Naive thymus-derived CD8-positive, alpha-beta T cell (primary cell): ENCODE measurements at regions not wholly inside any gene's neighbourhood (a gene's known extent, or its start where the extent isn't known, plus 50 kb on each side); places are given as distances from the start of the nearest gene placed in this dataset.

Experiments
- ATAC-seq, 2 donors: fragments of 150-1000 bp; cut with Tn5 transposase in 1 of 2; sonication (Bioruptor Pico), chemical (Tn5 transposase) in 1 of 2; 1 replicate in 1 of 2; 2 replicates in 1 of 2; pipeline ENCODE4 v1.10.0; 2021; ENCODE audit warnings: mild to moderate bottlenecking in 2 of 2, moderate library complexity in 2 of 2
- POLR2A ChIA-PET: fragments of 350-600 bp; sonication (Branson Sonifier 250); formaldehyde crosslinking; loops from one replicate; lab custom pipeline; 2021; ENCODE audit warnings: antibody characterized with exemption; lab: Charles Lee
- DNase-seq, 10 donors: peaks; one replicate each; pipeline versions ENCODE4 v3.0.0 to v3.0.0-alpha.2; 2020 to 2022
- H3K27ac Mint-ChIP-seq, 10 donors: one replicate each; pipeline ENCODE4 v1.8.0; 2020 to 2022; ENCODE audit warnings: mild to moderate bottlenecking in 10 of 10, mixed read lengths in 10 of 10, moderate library complexity in 4 of 10, inconsistent platforms in 1 of 10
- H3K27me3 Mint-ChIP-seq, 5 donors: one replicate each; pipeline ENCODE4 v1.8.0; 2021 to 2022; ENCODE audit warnings: mixed read lengths in 5 of 5
- H3K36me3 Mint-ChIP-seq, 3 donors: one replicate each; pipeline ENCODE4 v1.8.0; 2020 to 2022; ENCODE audit warnings: mixed read lengths in 3 of 3, mild to moderate bottlenecking in 2 of 3, inconsistent platforms in 1 of 3
- H3K4me1 Mint-ChIP-seq, 4 donors: one replicate each; pipeline ENCODE4 v1.8.0; 2021 to 2022; ENCODE audit warnings: mixed read lengths in 4 of 4
- H3K4me3 Mint-ChIP-seq, 10 donors: one replicate each; pipeline ENCODE4 v1.8.0; 2020 to 2022; ENCODE audit warnings: mild to moderate bottlenecking in 10 of 10, mixed read lengths in 10 of 10, moderate library complexity in 6 of 10, inconsistent platforms in 1 of 10
- H3K9me3 Mint-ChIP-seq, 9 donors: one replicate each; pipeline ENCODE4 v1.8.0; 2020 to 2022; ENCODE audit warnings: mixed read lengths in 9 of 9, mild to moderate bottlenecking in 3 of 9, inconsistent platforms in 1 of 9, moderate library complexity in 1 of 9

DNA sequence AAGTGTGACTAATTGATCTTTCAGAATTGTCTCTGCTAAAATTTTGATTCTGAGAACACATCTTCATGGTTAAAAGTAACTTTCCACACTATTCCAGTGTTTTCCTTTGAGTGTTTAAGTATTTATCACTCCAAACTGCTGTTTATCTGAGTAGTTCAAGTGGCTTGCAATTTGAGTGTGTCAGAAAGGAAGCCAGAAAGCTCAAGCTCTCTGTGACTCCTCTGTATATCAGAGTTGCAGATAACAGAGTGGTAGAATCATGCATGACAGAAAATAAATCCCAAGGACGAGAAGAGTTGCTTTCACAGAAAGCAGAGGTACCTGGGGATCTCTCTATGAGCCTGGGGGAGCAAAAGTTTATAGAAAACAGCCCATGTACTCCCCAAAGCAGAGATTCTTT lies 130.0 kb downstream of the CYB561 start:
- ATAC-seq (no peak), DNase-seq (no peak)
- Mint-ChIP-seq H3K27me3 (no peaks in the 10 kb centered on the region), H3K27ac (no peak overlapping the region), H3K4me1 (no peaks in the 10 kb centered on the region), H3K9me3 (peaks cover 0 to 2% (median 0%) of the 10 kb centered on the region in 9 donors), H3K4me3 (no peak overlapping the region), H3K36me3 (peaks cover 15 to 45% (median 39%) of the 10 kb centered on the region in 3 donors)
- POLR2A ChIA-PET = no interaction called here

DNA sequence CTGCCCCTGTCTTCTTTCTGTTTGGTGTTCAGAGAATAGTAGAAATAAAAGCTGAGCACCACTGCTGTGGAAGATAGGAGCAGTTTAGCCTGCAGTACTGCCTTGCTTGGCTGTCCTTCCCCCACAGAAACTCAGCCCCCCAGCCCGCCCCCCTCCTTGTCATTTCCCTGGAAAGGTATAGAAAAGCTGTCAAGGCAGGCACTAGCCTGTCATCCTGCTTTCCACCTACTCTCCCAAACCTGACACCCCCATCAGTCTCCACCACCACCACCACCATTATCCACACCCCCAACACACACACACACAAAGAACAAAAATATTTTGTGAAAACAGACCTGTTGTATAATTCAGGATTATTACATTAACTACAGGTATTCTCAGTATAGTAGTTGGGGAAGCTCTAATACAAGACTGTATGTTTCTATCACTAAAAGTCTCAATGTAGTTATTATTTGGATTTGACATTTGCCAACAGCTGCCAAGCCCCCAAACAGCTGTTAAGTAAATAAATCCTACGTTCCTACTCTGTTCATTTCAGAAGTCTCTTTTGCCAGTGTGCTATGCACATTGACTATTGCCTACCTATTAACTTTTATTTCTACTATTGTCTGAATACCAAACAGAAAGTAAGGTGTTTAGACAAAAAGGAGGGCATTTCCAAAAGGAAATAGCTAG lies 128.8 kb downstream of the CYB561 start:
- no peak for ATAC-seq
- POLR2A ChIA-PET = no interaction called here

DNA sequence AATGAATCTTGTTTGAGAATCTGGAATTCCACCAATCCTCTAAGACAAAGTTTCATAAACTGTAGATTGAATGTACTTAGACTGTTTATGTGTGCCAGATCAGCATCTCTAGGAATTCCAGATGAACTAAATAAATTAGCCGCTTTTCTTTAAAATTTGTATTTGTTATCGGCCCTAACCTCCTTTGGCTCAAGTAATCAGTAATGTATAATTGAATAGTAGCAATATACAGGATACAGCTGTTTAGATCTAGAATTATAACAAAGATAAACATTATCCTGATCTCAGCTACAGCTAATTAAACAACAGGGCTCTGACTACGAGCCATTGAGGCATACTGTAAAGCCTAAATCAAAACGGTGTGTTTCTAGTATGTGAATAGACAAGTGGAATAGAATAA lies 120.3 kb downstream of the CYB561 start:
- peaks cover 0 to 29% (median 25%) of the 10 kb centered on the region in 3 donors for H3K36me3 Mint-ChIP-seq
- H3K27me3 Mint-ChIP-seq = no peaks in the 10 kb centered on the region
- H3K4me3 Mint-ChIP-seq = no peak overlapping the region
- H3K9me3 Mint-ChIP-seq = no peaks in the 10 kb centered on the region
- no peak for DNase-seq
- ATAC-seq = no peak
- POLR2A ChIA-PET = no interaction called here
- H3K4me1 Mint-ChIP-seq = no peaks in the 10 kb centered on the region
- no peak overlapping the region for H3K27ac Mint-ChIP-seq

More for the DNA sequence above, 128.8 kb downstream of the CYB561 start:
- no peak overlapping the region for H3K27ac Mint-ChIP-seq
- no peaks in the 10 kb centered on the region for H3K4me1 Mint-ChIP-seq
- no peak overlapping the region for H3K4me3 Mint-ChIP-seq
- H3K36me3 Mint-ChIP-seq = peaks cover 15 to 57% (median 49%) of the 10 kb centered on the region in 3 donors
- no peak for DNase-seq
- no peaks in the 10 kb centered on the region for H3K9me3 Mint-ChIP-seq
- H3K27me3 Mint-ChIP-seq = no peaks in the 10 kb centered on the region

DNA sequence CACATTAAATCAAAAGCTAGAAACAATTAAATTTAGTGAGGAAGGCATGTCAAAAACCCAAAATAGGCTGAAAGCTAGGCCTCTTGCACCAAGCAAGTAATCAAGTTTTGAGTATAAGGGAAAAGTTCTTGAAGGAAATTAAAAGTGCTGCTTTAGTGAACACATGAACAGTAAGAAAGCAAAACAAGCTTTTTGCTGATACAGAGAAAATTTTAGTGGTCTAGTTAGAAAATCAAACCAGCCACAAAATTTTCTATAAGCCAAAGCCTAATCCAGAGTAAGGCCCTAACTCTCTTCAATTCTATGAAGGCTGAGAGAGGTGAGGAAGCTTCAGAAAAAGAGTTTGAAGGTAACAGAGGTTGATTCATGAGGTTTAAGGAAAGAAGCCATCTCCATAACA lies 116.2 kb downstream of the CYB561 start:
- peaks cover 5 to 30% (median 15%) of the 10 kb centered on the region in 3 donors for H3K36me3 Mint-ChIP-seq
- no peak overlapping the region for H3K27ac Mint-ChIP-seq

DNA sequence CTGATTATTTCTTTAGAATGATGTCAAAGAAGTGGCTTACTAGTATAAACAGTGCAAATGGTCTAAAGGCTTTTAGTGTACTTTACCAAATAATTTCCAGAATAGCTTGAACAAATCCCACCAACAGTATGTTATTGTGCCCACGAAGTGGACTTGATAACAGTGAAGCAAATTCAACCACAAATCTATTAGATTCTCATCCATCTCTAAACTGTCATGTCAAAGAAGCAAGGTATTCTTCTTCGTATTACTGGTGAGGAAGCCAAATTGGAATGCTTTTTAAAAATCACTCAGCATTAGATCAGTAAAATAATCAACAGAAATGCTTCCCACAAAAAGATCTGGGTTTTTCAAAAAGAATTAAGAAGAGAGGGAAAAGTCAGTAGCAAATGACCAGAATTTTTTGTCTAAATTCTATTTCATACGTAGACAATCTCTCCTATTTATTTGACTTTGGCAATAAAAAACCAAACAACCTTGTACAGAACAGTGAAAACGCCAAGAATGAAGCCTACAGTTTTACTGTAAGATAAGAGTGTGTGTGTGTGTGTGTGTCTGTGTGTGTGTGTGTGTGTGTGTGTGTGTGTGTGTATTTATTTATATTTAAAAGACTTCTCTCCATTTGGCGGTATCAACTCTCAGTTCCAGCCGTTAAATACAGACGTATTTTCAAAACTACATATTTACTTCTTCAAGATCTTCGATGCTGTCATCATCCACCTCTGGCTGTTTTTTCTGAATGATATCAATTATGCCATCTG lies 114.6 kb downstream of the CYB561 start:
- no peak for DNase-seq
- Mint-ChIP-seq H3K9me3 (no peaks in the 10 kb centered on the region), H3K27me3 (no peaks in the 10 kb centered on the region), H3K4me1 (peaks cover 0 to 1% (median 0%) of the 10 kb centered on the region in 4 donors), H3K36me3 (peaks cover 5 to 21% (median 12%) of the 10 kb centered on the region in 3 donors), H3K27ac (no peak overlapping the region), H3K4me3 (no peak overlapping the region)
- POLR2A ChIA-PET = no interaction called here
- no peak for ATAC-seq

More for the DNA sequence above, 116.2 kb downstream of the CYB561 start:
- H3K4me3 Mint-ChIP-seq = no peak overlapping the region
- DNase-seq (no peak), ATAC-seq (no peak)
- H3K9me3 Mint-ChIP-seq = no peaks in the 10 kb centered on the region
- POLR2A ChIA-PET = no interaction called here
- no peaks in the 10 kb centered on the region for H3K27me3 Mint-ChIP-seq
- peaks cover 0 to 1% (median 0%) of the 10 kb centered on the region in 4 donors for H3K4me1 Mint-ChIP-seq

DNA sequence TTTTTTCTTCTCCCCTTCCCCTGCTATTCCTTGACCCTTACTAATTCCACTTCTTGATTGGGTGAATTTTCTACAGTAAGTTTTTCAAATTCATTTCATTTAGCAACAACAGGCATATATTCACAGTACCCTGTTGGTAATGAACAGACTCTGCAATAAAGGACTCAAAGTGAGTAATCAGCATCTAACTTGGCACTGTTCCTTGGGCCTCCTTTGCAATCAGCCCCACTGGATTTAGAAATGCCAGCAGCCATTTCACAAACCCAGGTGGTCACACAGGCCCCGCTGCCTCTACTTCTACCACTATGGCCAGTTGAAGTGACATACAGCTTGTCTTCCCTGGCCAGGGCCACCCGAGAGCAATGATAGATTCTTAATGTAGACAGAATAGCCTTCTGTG lies 113.8 kb downstream of the CYB561 start:
- Mint-ChIP-seq H3K9me3 (no peaks in the 10 kb centered on the region), H3K27ac (no peak overlapping the region), H3K4me3 (no peak overlapping the region), H3K4me1 (peaks cover 0 to 1% (median 0%) of the 10 kb centered on the region in 4 donors), H3K27me3 (no peaks in the 10 kb centered on the region), H3K36me3 (peaks cover 5 to 19% (median 10%) of the 10 kb centered on the region in 3 donors)
- no peak for ATAC-seq
- no peak for DNase-seq
- POLR2A ChIA-PET = no interaction called here

DNA sequence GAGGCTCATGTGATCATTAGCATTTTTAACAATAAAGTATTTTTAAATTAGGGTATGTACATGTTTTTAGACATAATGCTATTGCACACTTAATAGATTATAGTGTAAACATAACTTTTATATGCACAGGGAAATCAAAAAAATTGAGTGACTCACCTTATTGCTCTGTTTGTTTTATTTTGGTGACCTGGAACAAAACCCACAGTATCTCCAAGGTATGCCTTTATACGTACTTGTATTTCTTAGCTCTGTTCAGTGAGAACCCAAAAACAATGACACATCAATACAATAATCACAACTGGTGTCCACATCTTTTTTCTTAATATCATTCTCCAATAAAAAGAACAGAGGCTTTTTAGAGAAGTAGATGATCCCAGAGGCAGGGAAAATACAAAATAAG lies 112.2 kb downstream of the CYB561 start:
- Mint-ChIP-seq H3K4me1 (peaks cover 0 to 3% (median 0%) of the 10 kb centered on the region in 4 donors), H3K9me3 (no peaks in the 10 kb centered on the region), H3K36me3 (peaks cover 5 to 19% (median 12%) of the 10 kb centered on the region in 3 donors), H3K4me3 (no peak overlapping the region), H3K27me3 (no peaks in the 10 kb centered on the region), H3K27ac (no peak overlapping the region)
- DNase-seq (no peak), ATAC-seq (no peak)
- POLR2A ChIA-PET = no interaction called here

DNA sequence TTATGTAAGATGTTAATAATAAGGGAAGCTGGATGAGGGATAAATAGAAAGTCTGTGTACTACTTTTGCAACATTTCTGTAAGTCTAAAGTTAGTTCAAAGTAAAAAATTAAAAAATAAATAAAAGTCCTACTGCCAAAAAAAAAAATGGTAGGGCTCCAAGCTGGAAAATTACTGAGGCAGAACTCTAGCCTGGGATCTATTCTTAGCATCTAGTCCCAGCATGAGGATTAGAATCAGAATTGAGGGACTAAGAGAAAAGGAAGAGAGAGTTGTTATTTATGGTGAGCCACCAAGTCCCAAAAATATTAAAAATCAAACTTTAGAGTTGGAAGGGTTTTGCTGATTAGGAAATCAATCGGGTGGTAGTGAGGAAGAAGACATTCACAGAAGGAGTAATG lies 110.3 kb downstream of the CYB561 start:
- Mint-ChIP-seq H3K4me3 (no peak overlapping the region), H3K27me3 (no peaks in the 10 kb centered on the region), H3K27ac (no peak overlapping the region), H3K4me1 (peaks cover 0 to 4% (median 0%) of the 10 kb centered on the region in 4 donors), H3K9me3 (no peaks in the 10 kb centered on the region), H3K36me3 (peaks cover 5 to 24% (median 18%) of the 10 kb centered on the region in 3 donors)
- no peak for ATAC-seq
- POLR2A ChIA-PET = no interaction called here
- DNase-seq = no peak

DNA sequence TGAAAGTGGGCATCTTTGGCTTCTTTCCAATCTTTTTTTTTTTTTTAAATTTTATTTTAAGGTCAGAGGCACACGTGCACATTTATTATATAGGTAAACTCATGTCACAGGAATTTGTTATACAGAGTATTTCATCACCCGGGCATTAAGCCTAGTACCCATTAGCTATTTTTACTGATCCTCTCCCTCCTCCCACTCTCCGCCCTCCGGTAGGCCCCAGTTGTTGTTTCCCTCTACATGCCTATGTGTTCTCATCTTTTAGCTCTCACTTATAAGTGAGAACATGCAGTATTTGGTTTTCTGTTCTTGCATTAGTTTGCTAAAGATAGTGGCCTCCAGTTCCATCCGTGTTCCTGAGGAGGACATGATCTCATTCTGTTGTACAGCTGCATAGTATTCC lies 108.5 kb downstream of the CYB561 start:
- DNase-seq (no peak), ATAC-seq (no peak)
- Mint-ChIP-seq H3K4me3 (no peak overlapping the region), H3K36me3 (peaks cover 0 to 28% (median 23%) of the 10 kb centered on the region in 3 donors), H3K9me3 (no peaks in the 10 kb centered on the region), H3K4me1 (peaks cover 0 to 4% (median 0%) of the 10 kb centered on the region in 4 donors), H3K27me3 (no peaks in the 10 kb centered on the region), H3K27ac (no peak overlapping the region)
- POLR2A ChIA-PET = no interaction called here

DNA sequence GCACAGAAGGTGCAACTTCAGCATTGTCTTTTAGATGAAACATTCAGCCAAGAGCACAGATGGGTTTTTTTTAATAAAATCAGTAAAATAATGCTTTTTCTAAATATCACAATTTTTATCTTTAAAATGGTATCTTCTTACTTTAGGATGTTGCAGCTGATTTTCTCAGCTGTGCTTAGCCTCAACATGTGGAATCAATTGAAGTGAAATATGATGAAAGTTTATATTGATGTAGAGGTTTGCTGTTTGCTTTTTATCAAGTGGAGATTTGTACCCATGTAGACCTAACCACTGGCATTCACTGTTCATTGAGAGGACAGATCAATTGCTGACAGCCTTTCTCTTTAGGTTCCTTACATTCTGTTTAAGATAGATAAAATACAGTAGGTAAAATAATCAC lies 107.8 kb downstream of the CYB561 start:
- H3K36me3 Mint-ChIP-seq = peaks cover 0 to 35% (median 20%) of the 10 kb centered on the region in 3 donors
- no peak for ATAC-seq
- H3K27me3 Mint-ChIP-seq = no peaks in the 10 kb centered on the region
- H3K4me1 Mint-ChIP-seq = peaks cover 0 to 2% (median 0%) of the 10 kb centered on the region in 4 donors
- no peak overlapping the region for H3K4me3 Mint-ChIP-seq
- no peak for DNase-seq
- H3K9me3 Mint-ChIP-seq = no peaks in the 10 kb centered on the region
- no peak overlapping the region for H3K27ac Mint-ChIP-seq
- POLR2A ChIA-PET = no interaction called here

DNA sequence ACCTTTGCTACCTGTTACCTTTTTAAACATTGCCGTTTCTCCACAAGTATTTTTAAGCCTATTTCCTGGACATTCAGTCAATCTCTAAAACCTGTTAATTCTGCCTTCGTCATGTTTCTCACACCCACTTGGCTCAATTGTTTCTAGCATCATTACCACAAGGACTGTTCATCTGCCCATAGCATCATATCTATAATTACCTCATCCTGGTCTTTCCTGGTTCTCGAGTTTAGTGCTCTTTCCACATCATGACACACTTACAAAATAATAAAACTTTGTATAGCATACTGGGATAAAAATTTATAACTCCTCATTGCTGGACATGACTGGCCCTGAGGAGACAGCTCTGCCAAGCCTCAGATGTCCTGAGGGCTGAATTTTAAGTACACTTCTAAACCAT lies 104.8 kb downstream of the CYB561 start:
- Mint-ChIP-seq H3K9me3 (no peaks in the 10 kb centered on the region), H3K4me3 (no peak overlapping the region), H3K4me1 (peaks cover 0 to 2% (median 0%) of the 10 kb centered on the region in 4 donors), H3K27ac (peak overlapping the region in 1 of 10 donors; percentile 22), H3K36me3 (peaks cover 3 to 43% (median 17%) of the 10 kb centered on the region in 3 donors), H3K27me3 (no peaks in the 10 kb centered on the region)
- ATAC-seq (no peak), DNase-seq (no peak)
- POLR2A ChIA-PET = no interaction called here

DNA sequence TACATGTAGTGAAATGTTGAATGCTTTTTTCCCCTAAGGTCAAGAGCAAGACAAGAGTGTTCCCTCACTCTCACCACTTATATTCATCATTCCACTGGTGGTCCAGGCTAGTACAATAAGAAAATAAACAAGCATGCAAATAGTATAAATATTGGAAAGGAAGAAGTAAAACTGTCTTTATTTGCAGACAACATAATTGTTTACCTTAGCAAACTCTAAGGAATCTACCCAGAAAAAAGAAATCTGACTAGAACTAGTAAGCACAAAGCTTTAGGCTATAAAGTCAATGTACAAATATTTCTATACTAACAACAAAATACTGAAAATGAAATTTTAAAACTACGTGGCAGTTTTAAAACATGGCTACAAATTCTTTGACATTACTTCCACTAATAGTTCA lies 101.7 kb downstream of the CYB561 start:
- ATAC-seq (no peak), DNase-seq (no peak)
- Mint-ChIP-seq H3K27ac (no peak overlapping the region), H3K4me3 (no peak overlapping the region), H3K36me3 (peaks cover 3 to 44% (median 19%) of the 10 kb centered on the region in 3 donors), H3K27me3 (no peaks in the 10 kb centered on the region), H3K4me1 (no peaks in the 10 kb centered on the region), H3K9me3 (no peaks in the 10 kb centered on the region)
- POLR2A ChIA-PET = interaction anchor here (0.6 kb wide), 1 partner anchor 440 kb away, joined by 4 read pairs; no protein-coding TSS in a partner anchor

DNA sequence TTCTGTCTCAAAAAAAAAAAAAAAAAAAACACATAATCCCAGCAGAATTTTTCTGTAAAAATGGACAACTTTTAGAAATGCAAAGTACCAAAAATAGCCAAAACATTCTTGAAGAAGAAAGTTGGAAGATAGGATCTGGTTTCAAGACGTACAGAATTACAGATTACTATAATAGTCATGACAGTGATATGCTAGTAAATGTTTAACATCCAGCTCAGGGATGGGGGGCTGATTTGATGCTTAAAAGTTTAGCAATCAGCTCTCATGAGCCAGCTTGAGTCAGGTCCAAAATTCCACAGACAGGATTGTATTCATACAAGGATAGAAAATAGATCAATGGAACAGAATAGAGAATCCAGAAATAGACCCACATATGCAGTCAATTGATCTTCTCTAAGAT lies 100.5 kb downstream of the CYB561 start:
- Mint-ChIP-seq H3K36me3 (peaks cover 3 to 39% (median 16%) of the 10 kb centered on the region in 3 donors), H3K9me3 (no peaks in the 10 kb centered on the region), H3K4me1 (no peaks in the 10 kb centered on the region), H3K27me3 (no peaks in the 10 kb centered on the region), H3K4me3 (no peak overlapping the region), H3K27ac (no peak overlapping the region)
- no peak for DNase-seq
- POLR2A ChIA-PET = no interaction called here
- no peak for ATAC-seq
